Astrocyte of the spinal cord (primary cell): ENCODE measurements at regions not wholly inside any gene's neighbourhood (a gene's known extent, or its start where the extent isn't known, plus 50 kb on each side); places are given as distances from the start of the nearest gene placed in this dataset.

Source experiments
- DNase-seq: peaks from one replicate; pipeline ENCODE4 v3.0.0; 2011; ENCODE audit warnings: low read depth, low spot score
- H3K4me3 ChIP-seq: 2 replicates; pipeline ENCODE4 v1.5.1; 2011; ENCODE audit warnings: low read depth, mild to moderate bottlenecking, low read length, moderate library complexity
- in situ Hi-C: cut with HindIII; loops from 2 replicates; pipeline ENCODE4 v1.10.0; 2017; ENCODE audit warnings: low sequenced_read_pairs
- TF ChIP-seq, protein P1 (sequence below): IDR thresholded peaks from 2 replicates; pipeline ENCODE4 v1.5.1; 2012; ENCODE audit warnings: low read depth, mild to moderate bottlenecking, low read length, inconsistent platforms

- TF ChIP-seq, protein P1, sequence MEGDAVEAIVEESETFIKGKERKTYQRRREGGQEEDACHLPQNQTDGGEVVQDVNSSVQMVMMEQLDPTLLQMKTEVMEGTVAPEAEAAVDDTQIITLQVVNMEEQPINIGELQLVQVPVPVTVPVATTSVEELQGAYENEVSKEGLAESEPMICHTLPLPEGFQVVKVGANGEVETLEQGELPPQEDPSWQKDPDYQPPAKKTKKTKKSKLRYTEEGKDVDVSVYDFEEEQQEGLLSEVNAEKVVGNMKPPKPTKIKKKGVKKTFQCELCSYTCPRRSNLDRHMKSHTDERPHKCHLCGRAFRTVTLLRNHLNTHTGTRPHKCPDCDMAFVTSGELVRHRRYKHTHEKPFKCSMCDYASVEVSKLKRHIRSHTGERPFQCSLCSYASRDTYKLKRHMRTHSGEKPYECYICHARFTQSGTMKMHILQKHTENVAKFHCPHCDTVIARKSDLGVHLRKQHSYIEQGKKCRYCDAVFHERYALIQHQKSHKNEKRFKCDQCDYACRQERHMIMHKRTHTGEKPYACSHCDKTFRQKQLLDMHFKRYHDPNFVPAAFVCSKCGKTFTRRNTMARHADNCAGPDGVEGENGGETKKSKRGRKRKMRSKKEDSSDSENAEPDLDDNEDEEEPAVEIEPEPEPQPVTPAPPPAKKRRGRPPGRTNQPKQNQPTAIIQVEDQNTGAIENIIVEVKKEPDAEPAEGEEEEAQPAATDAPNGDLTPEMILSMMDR: no peak
- no peak overlapping the region for H3K4me3 ChIP-seq
- in situ Hi-C loops: no loop called here
- peak; percentile 51 for DNase-seq
Measured at GRCh38 chr4:138734746-138735145, 280.8 kb upstream of the NOCT start.

DNA sequence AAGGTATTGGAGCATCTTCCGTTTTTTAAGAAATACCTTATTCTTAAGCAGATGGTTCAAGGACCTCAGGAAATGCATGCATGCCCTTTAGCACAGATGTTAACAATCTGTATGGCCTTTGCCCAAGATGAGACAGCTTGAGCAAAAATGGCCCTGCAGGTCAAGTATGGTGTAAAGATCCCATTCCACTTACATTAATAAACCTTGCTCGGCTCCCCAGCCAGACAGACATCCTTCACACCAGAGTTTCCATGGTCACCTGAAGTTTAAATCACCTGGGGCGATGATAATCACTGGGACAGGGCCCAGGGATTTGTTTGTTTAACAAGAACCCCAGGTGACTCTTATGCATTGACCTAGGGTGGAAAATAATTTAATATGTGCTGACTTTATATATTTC lies 287.0 kb upstream of the NOCT start:
- no peak overlapping the region for H3K4me3 ChIP-seq
- no peak for DNase-seq
- TF ChIP-seq, protein P1: no peak
- in situ Hi-C loops: no loop called here

DNA sequence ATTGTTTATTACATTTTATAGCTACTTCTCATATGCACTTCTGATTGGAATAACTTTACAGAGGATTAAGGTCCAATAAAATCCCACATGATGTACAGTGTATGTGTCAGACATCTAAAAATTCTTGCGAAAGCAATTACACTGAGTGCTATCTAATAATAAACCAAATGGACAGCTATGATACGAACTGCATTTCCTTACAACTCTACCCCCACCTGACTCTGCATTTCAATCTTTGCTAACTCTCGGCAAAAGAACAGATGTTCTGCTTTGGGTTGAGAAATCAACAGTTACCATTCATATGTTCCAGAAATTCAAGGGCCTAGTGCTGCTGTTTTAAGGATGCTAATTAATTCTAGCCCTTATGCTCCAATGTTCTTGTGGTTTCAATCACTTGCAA lies 287.9 kb upstream of the NOCT start:
- in situ Hi-C loops: no loop called here
- H3K4me3 ChIP-seq: no peak overlapping the region
- no peak for DNase-seq
- TF ChIP-seq, protein P1: no peak

GRCh38 chr4:138724530-138724929 lies 291.1 kb upstream of the NOCT start:
- in situ Hi-C loops: no loop called here
- TF ChIP-seq, protein P1: no peak
- no peak for DNase-seq
- no peak overlapping the region for H3K4me3 ChIP-seq

GRCh38 chr4:138716559-138717335 lies 298.8 kb upstream of the NOCT start:
- DNase-seq: no peak
- in situ Hi-C loops: no loop called here
- H3K4me3 ChIP-seq: no peak overlapping the region
- TF ChIP-seq, protein P1: no peak

DNA sequence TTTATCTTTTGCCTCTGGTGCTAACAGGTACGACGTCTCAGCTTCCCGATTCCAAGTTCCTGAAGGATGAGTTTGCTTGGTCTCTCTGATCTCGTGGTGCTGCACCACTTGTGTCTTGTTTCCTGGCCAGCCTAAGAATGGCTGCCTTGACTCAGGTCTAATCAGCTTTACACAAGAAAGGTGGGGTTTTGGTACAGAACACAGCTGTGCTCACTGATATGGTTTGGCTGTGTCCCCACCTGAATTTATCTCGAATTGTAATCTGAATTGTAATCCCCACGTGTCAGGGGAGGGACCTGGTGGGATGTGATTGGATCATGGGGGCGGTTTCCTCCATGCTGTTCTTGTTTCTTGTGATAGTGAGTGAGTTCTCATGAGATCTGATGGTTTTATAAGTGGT lies 305.3 kb upstream of the NOCT start:
- no peak for DNase-seq
- TF ChIP-seq, protein P1: no peak
- no peak overlapping the region for H3K4me3 ChIP-seq
- in situ Hi-C loops: no loop called here

- in situ Hi-C loops: no loop called here
Measured at GRCh38 chr4:138709859-138710258, 305.7 kb upstream of the NOCT start.

More at GRCh38 chr4:138709859-138710258, 305.7 kb upstream of the NOCT start:
- TF ChIP-seq, protein P1: no peak
- H3K4me3 ChIP-seq: no peak overlapping the region
- DNase-seq: no peak
